Activated naive CD8-positive, alpha-beta T cell (primary cell): ENCODE measurements at regions not wholly inside any gene's neighbourhood (a gene's known extent, or its start where the extent isn't known, plus 50 kb on each side); places are given as distances from the start of the nearest gene placed in this dataset.

ENCODE experiments used
- H3K27ac Mint-ChIP-seq: one replicate; pipeline ENCODE4 v1.8.0; 2021; ENCODE audit warnings: mixed read lengths
- H3K27me3 Mint-ChIP-seq: one replicate; pipeline ENCODE4 v1.8.0; 2021; ENCODE audit warnings: mixed read lengths
- H3K36me3 Mint-ChIP-seq: one replicate; pipeline ENCODE4 v1.8.0; 2021; ENCODE audit warnings: mixed read lengths
- H3K4me1 Mint-ChIP-seq: one replicate; pipeline ENCODE4 v1.8.0; 2021; ENCODE audit warnings: low read depth, mixed read lengths
- H3K4me3 Mint-ChIP-seq: one replicate; pipeline ENCODE4 v1.8.0; 2021; ENCODE audit warnings: mild to moderate bottlenecking, mixed read lengths
- H3K9me3 Mint-ChIP-seq: one replicate; pipeline ENCODE4 v1.8.0; 2021; ENCODE audit warnings: low read depth, mixed read lengths

GRCh38 chr3:187833799-187834578 lies 88.7 kb upstream of the BCL6 start:
- Mint-ChIP-seq H3K9me3 (peaks cover 5% of the 10 kb centered on the region), H3K4me3 (no peak overlapping the region), H3K36me3 (no peaks in the 10 kb centered on the region), H3K27me3 (no peaks in the 10 kb centered on the region), H3K27ac (no peak overlapping the region), H3K4me1 (peaks cover 3% of the 10 kb centered on the region)

- Mint-ChIP-seq H3K9me3 (peaks cover 5% of the 10 kb centered on the region), H3K36me3 (no peaks in the 10 kb centered on the region), H3K4me1 (peaks cover 3% of the 10 kb centered on the region), H3K4me3 (no peak overlapping the region), H3K27me3 (no peaks in the 10 kb centered on the region), H3K27ac (no peak overlapping the region)
These were observed 91.8 kb upstream of the BCL6 start for GRCh38 chr3:187836823-187837770.

GRCh38 chr3:187838016-187838540 lies 92.8 kb upstream of the BCL6 start:
- Mint-ChIP-seq H3K4me3 (no peak overlapping the region), H3K27me3 (no peaks in the 10 kb centered on the region), H3K9me3 (peaks cover 5% of the 10 kb centered on the region)

GRCh38 chr3:187839422-187839821 lies 94.2 kb upstream of the BCL6 start:
- Mint-ChIP-seq H3K4me1 (peaks cover 3% of the 10 kb centered on the region), H3K4me3 (no peak overlapping the region), H3K9me3 (peaks cover 5% of the 10 kb centered on the region), H3K27ac (no peak overlapping the region), H3K36me3 (no peaks in the 10 kb centered on the region), H3K27me3 (no peaks in the 10 kb centered on the region)

More at GRCh38 chr3:187838016-187838540, 92.8 kb upstream of the BCL6 start:
- Mint-ChIP-seq H3K4me1 (peaks cover 3% of the 10 kb centered on the region), H3K36me3 (no peaks in the 10 kb centered on the region), H3K27ac (no peak overlapping the region)

- Mint-ChIP-seq H3K4me3 (no peak overlapping the region), H3K4me1 (no peaks in the 10 kb centered on the region), H3K27me3 (no peaks in the 10 kb centered on the region), H3K27ac (no peak overlapping the region), H3K36me3 (no peaks in the 10 kb centered on the region), H3K9me3 (no peaks in the 10 kb centered on the region)
These were observed 95.6 kb upstream of the BCL6 start for GRCh38 chr3:187840856-187841255.

GRCh38 chr3:187841560-187841959 lies 96.3 kb upstream of the BCL6 start:
- Mint-ChIP-seq H3K4me1 (no peaks in the 10 kb centered on the region), H3K27ac (no peak overlapping the region), H3K27me3 (no peaks in the 10 kb centered on the region), H3K4me3 (no peak overlapping the region), H3K9me3 (no peaks in the 10 kb centered on the region), H3K36me3 (no peaks in the 10 kb centered on the region)

- Mint-ChIP-seq H3K27ac (no peak overlapping the region), H3K4me1 (no peaks in the 10 kb centered on the region), H3K4me3 (no peak overlapping the region), H3K9me3 (no peaks in the 10 kb centered on the region), H3K36me3 (peaks cover 1% of the 10 kb centered on the region), H3K27me3 (no peaks in the 10 kb centered on the region)
These were observed 98.4 kb upstream of the BCL6 start for GRCh38 chr3:187843654-187844053.

GRCh38 chr3:187844708-187845107 lies 99.4 kb upstream of the BCL6 start:
- no peaks in the 10 kb centered on the region for H3K27me3 Mint-ChIP-seq
- H3K9me3 Mint-ChIP-seq, result no peaks in the 10 kb centered on the region
- H3K36me3 Mint-ChIP-seq, result peaks cover 2% of the 10 kb centered on the region
- H3K4me3 Mint-ChIP-seq, result no peak overlapping the region
- H3K27ac Mint-ChIP-seq, result no peak overlapping the region
- H3K4me1 Mint-ChIP-seq, result no peaks in the 10 kb centered on the region

- Mint-ChIP-seq H3K4me1 (no peaks in the 10 kb centered on the region), H3K27me3 (no peaks in the 10 kb centered on the region), H3K27ac (no peak overlapping the region), H3K4me3 (no peak overlapping the region), H3K9me3 (peaks cover 3% of the 10 kb centered on the region), H3K36me3 (peaks cover 2% of the 10 kb centered on the region)
These were observed 100.6 kb upstream of the BCL6 start for GRCh38 chr3:187845826-187846225.

GRCh38 chr3:187848401-187848800 lies 103.1 kb upstream of the BCL6 start:
- H3K4me3 Mint-ChIP-seq, result no peak overlapping the region
- H3K27ac Mint-ChIP-seq, result no peak overlapping the region
- H3K36me3 Mint-ChIP-seq, result peaks cover 2% of the 10 kb centered on the region
- no peaks in the 10 kb centered on the region for H3K27me3 Mint-ChIP-seq
- peaks cover 3% of the 10 kb centered on the region for H3K9me3 Mint-ChIP-seq
- H3K4me1 Mint-ChIP-seq, result no peaks in the 10 kb centered on the region

GRCh38 chr3:187849016-187849654 lies 103.9 kb upstream of the BCL6 start:
- Mint-ChIP-seq H3K27me3 (no peaks in the 10 kb centered on the region), H3K4me1 (no peaks in the 10 kb centered on the region), H3K27ac (no peak overlapping the region), H3K9me3 (peaks cover 3% of the 10 kb centered on the region), H3K4me3 (no peak overlapping the region), H3K36me3 (peaks cover 2% of the 10 kb centered on the region)

GRCh38 chr3:187850258-187850921 lies 105.1 kb upstream of the BCL6 start:
- Mint-ChIP-seq H3K27ac (no peak overlapping the region), H3K27me3 (no peaks in the 10 kb centered on the region), H3K9me3 (peaks cover 3% of the 10 kb centered on the region), H3K4me3 (no peak overlapping the region), H3K4me1 (no peaks in the 10 kb centered on the region), H3K36me3 (peaks cover 2% of the 10 kb centered on the region)

GRCh38 chr3:187852842-187853730 lies 107.8 kb upstream of the BCL6 start:
- Mint-ChIP-seq H3K9me3 (peaks cover 3% of the 10 kb centered on the region), H3K27ac (no peak overlapping the region), H3K4me1 (no peaks in the 10 kb centered on the region), H3K36me3 (peaks cover 2% of the 10 kb centered on the region), H3K27me3 (no peaks in the 10 kb centered on the region), H3K4me3 (no peak overlapping the region)
